HCT116 (cell line): ENCODE measurements at regions not wholly inside any gene's neighbourhood (a gene's known extent, or its start where the extent isn't known, plus 50 kb on each side); places are given as distances from the start of the nearest gene placed in this dataset.

Experiments used
- ATAC-seq: fragments of 200-7000 bp; cut with Tn5 transposase; 2 replicates; pipeline ENCODE4 v1.9.1; 2020; ENCODE audit warnings: mild to moderate bottlenecking, moderate library complexity
- BruUV-seq: library from RNA; stranded (reverse); fragments of 400-500 nt; replicated peaks from 2 replicates; lab custom pipeline; 2021; lab: Mats Ljungman, UMichigan
- CTCF ChIA-PET: fragments of 300-600 bp; sonication (Branson Sonifier 250); formaldehyde crosslinking; loops from one replicate; lab custom pipeline; 2021; ENCODE audit warnings: antibody characterized with exemption; lab: Charles Lee
- POLR2A ChIA-PET: fragments of 300-600, 350-600 bp; sonication (Branson Sonifier 250); formaldehyde crosslinking; loops from one replicate; lab custom pipeline; 2021; ENCODE audit warnings: antibody characterized with exemption; lab: Charles Lee
- RAD21 ChIA-PET, 2 experiments: fragments of 300-600 bp; sonication (Branson Sonifier 250); formaldehyde crosslinking; loops; one replicate each; lab custom pipeline; 2023; ENCODE audit warnings: low total read pairs in 2 of 2; ENCODE audit not compliant: uncharacterized antibody in 2 of 2, unreplicated experiment in 2 of 2, low non-redundant PET in 1 of 2; lab: Charles Lee
- DNase-seq: peaks from one replicate; pipeline ENCODE4 v3.0.0-alpha.2; 2010; ENCODE audit warnings: low read depth, low spot score
- H2AFZ ChIP-seq: fragments of 200-600 bp; shearing (Covaris generic), sonication (generic); 2 replicates; pipeline ENCODE4 v1.6.1; 2017; ENCODE audit warnings: low read depth, mixed run types, mixed read lengths, antibody characterized with exemption, low read length; ENCODE audit not compliant: poor library complexity, severe bottlenecking
- H3K27ac ChIP-seq: 2 replicates; pipeline ENCODE4 v1.5.1; 2012; ENCODE audit warnings: low read depth, low read length
- H3K27me3 ChIP-seq: fragments of 200-600 bp; sonication (generic); 2 replicates; pipeline ENCODE4 v1.6.1; 2016; ENCODE audit warnings: mixed run types, low read length, mixed read lengths; ENCODE audit not compliant: insufficient read depth
- H3K36me3 ChIP-seq, 2 experiments: fragments of 200-500 bp in 1 of 2; fragments of 200-600 bp in 1 of 2; sonication (Bioruptor generic) in 1 of 2; sonication (generic) in 1 of 2; 2 replicates each; pipeline versions ENCODE4 v1.5.1 to v1.6.1; 2014 to 2016; ENCODE audit warnings: low read length in 2 of 2, inconsistent platforms in 1 of 2, mixed read lengths in 1 of 2, mixed run types in 1 of 2; ENCODE audit not compliant: insufficient read depth in 2 of 2, control insufficient read depth in 1 of 2
- H3K4me1 ChIP-seq, 2 experiments: fragments of 200-600 bp in 1 of 2; sonication (generic) in 1 of 2; 2 replicates each; pipeline versions ENCODE4 v1.5.1 to v1.6.1; 2012 to 2017; ENCODE audit warnings: low read length in 2 of 2, inconsistent platforms in 1 of 2, mild to moderate bottlenecking in 1 of 2, mixed read lengths in 1 of 2, mixed run types in 1 of 2, moderate library complexity in 1 of 2; ENCODE audit not compliant: insufficient read depth in 2 of 2, control insufficient read depth in 1 of 2
- H3K4me2 ChIP-seq: fragments of 200-600 bp; sonication (generic); 2 replicates; pipeline ENCODE4 v1.6.1; 2017; ENCODE audit warnings: mixed run types, low read length, mixed read lengths
- H3K4me3 ChIP-seq, 2 experiments: fragments of 200-600 bp in 1 of 2; sonication (generic) in 1 of 2; replicated peaks in 1 of 2; 2 replicates each; pipeline ENCODE4 v1.5.1; 2011 to 2016; ENCODE audit warnings: low read length in 2 of 2, control low read depth in 1 of 2, low read depth in 1 of 2, mild to moderate bottlenecking in 1 of 2, mixed read lengths in 1 of 2, mixed run types in 1 of 2
- H3K79me2 ChIP-seq: fragments of 200-600 bp; sonication (generic); 2 replicates; pipeline ENCODE4 v1.6.1; 2017; ENCODE audit warnings: mild to moderate bottlenecking, mixed run types, low read length, moderate library complexity, mixed read lengths; ENCODE audit not compliant: insufficient read depth
- H3K9ac ChIP-seq: fragments of 200-600 bp; sonication (generic); 2 replicates; pipeline ENCODE4 v1.6.1; 2016; ENCODE audit warnings: low read length, mixed read lengths
- H3K9me2 ChIP-seq: fragments of 200-600 bp; sonication (generic), shearing (Covaris generic); 2 replicates; pipeline ENCODE4 v1.6.1; 2017; ENCODE audit warnings: mixed run types, mild to moderate bottlenecking, moderate library complexity; ENCODE audit not compliant: insufficient read depth
- H3K9me3 ChIP-seq, 2 experiments: fragments of 200-500 bp in 1 of 2; fragments of 200-600 bp in 1 of 2; sonication (Bioruptor generic) in 1 of 2; sonication (generic) in 1 of 2; 2 replicates each; pipeline ENCODE4 v1.6.1; 2014 to 2017; ENCODE audit warnings: low read length in 2 of 2, mixed read lengths in 2 of 2, inconsistent platforms in 1 of 2, low read depth in 1 of 2, mild to moderate bottlenecking in 1 of 2, mixed run types in 1 of 2, moderate library complexity in 1 of 2; ENCODE audit not compliant: control insufficient read depth in 1 of 2, insufficient read depth in 1 of 2
- H4K20me1 ChIP-seq: fragments of 200-600 bp; sonication (generic), shearing (Covaris generic); 2 replicates; pipeline ENCODE4 v1.6.1; 2017; ENCODE audit warnings: mixed run types, mild to moderate bottlenecking, moderate library complexity; ENCODE audit not compliant: insufficient read depth
- CBX3 ChIP-seq: IDR thresholded peaks from 2 replicates; pipeline ENCODE4 v1.6.1; 2012; ENCODE audit warnings: low read depth
- CEBPB ChIP-seq: IDR thresholded peaks from 2 replicates; pipeline ENCODE4 v1.6.1; 2012; ENCODE audit warnings: low read depth
- EGR1 ChIP-seq: IDR thresholded peaks from 2 replicates; pipeline ENCODE4 v1.6.1; 2012; ENCODE audit warnings: low read depth
- EZH2 ChIP-seq: fragments of 200-600 bp; sonication (generic); IDR thresholded peaks from 2 replicates; pipeline ENCODE4 v1.6.1; 2017; ENCODE audit warnings: antibody characterized with exemption, mixed run types
- EZH2phosphoT487 ChIP-seq: fragments of 200-600 bp; IDR thresholded peaks from 2 replicates; pipeline ENCODE4 v1.6.1; 2018; ENCODE audit warnings: antibody characterized with exemption, borderline replicate concordance
- FOSL1 ChIP-seq: IDR thresholded peaks from 2 replicates; pipeline ENCODE4 v1.6.1; 2012; ENCODE audit warnings: low read depth
- MAX ChIP-seq: IDR thresholded peaks from 2 replicates; pipeline ENCODE4 v1.6.1; 2012
- POLR2A ChIP-seq: IDR thresholded peaks from 2 replicates; pipeline ENCODE4 v1.7.0; 2011; ENCODE audit warnings: borderline replicate concordance; ENCODE audit not compliant: insufficient read depth, insufficient read length; ENCODE audit errors: extremely low read depth
- POLR2AphosphoS5 ChIP-seq: IDR thresholded peaks from 2 replicates; pipeline ENCODE4 v1.6.1; 2011; ENCODE audit warnings: mild to moderate bottlenecking, low read depth, low read length, moderate library complexity
- RAD21 ChIP-seq: IDR thresholded peaks from 2 replicates; pipeline ENCODE4 v1.6.1; 2012; ENCODE audit warnings: low read depth, mild to moderate bottlenecking
- SP1 ChIP-seq: IDR thresholded peaks from 2 replicates; pipeline ENCODE4 v1.6.1; 2012; ENCODE audit warnings: low read depth
- SRF ChIP-seq: IDR thresholded peaks from 2 replicates; pipeline ENCODE4 v1.6.1; 2012; ENCODE audit warnings: low read depth
- TCF7L2 ChIP-seq: IDR thresholded peaks from 2 replicates; pipeline ENCODE4 v1.7.0; 2011; ENCODE audit warnings: borderline replicate concordance, inconsistent platforms; ENCODE audit not compliant: insufficient read depth, insufficient read length; ENCODE audit errors: extremely low read depth
- YY1 ChIP-seq: IDR thresholded peaks from 2 replicates; pipeline ENCODE4 v1.6.1; 2011; ENCODE audit warnings: low read length, low read depth, moderate library complexity, mild to moderate bottlenecking; ENCODE audit not compliant: insufficient replicate concordance; ENCODE audit errors: extremely low read depth
- ZBTB33 ChIP-seq: IDR thresholded peaks from 2 replicates; pipeline ENCODE4 v1.6.1; 2011; ENCODE audit warnings: mild to moderate bottlenecking, low read length, moderate library complexity; ENCODE audit not compliant: insufficient replicate concordance; ENCODE audit errors: extremely low read depth
- ZNF274 ChIP-seq: fragments of 200-500 bp; sonication (Bioruptor generic); IDR thresholded peaks from 2 replicates; pipeline ENCODE4 v1.6.1; 2014; ENCODE audit warnings: mild to moderate bottlenecking, low read depth, low read length, inconsistent platforms
- intact Hi-C: fragments of 100-400 bp; cut with micrococcal nuclease; formaldehyde crosslinking; loops from 2 replicates; pipeline ENCODE4 v1.10.0; 2022

- Histone ChIP-seq H3K9me2 (no peaks in the 10 kb centered on the region), H3K79me2 (no peaks in the 10 kb centered on the region), H4K20me1 (no peaks in the 10 kb centered on the region), H3K27me3 (peaks cover 15% of the 10 kb centered on the region), H3K4me2 (no peak overlapping the region), H3K9me3 (no peaks in the 10 kb centered on the region), H3K4me3 (no peak overlapping the region), H3K9ac (no peak overlapping the region), H3K4me1 (no peaks in the 10 kb centered on the region), H3K27ac (no peak overlapping the region), H2AFZ (no peak overlapping the region), H3K36me3 (no peaks in the 10 kb centered on the region)
- intact Hi-C loops = no loop called here
- no peak for ATAC-seq
- CTCF ChIA-PET = no interaction called here
- BruUV-seq = no TSS peak
- POLR2A ChIA-PET = no interaction called here
- RAD21 ChIA-PET = no interaction called here
- TF ChIP-seq POLR2AphosphoS5 = no peak
- no peak for TF ChIP-seq POLR2A
- TF ChIP-seq YY1 = no peak
- TF ChIP-seq SRF = no peak
- no peak for TF ChIP-seq SP1
- no peak for DNase-seq
These were observed 86.5 kb upstream of the HDAC4 start for GRCh38 chr2:239487272-239487671.

- Histone ChIP-seq H3K4me2 (no peak overlapping the region), H3K27ac (no peak overlapping the region), H3K79me2 (no peaks in the 10 kb centered on the region), H3K27me3 (peaks cover 15% of the 10 kb centered on the region), H3K4me3 (no peak overlapping the region), H3K4me1 (no peaks in the 10 kb centered on the region), H3K9me3 (no peaks in the 10 kb centered on the region), H3K9ac (no peak overlapping the region), H4K20me1 (no peaks in the 10 kb centered on the region), H2AFZ (no peak overlapping the region), H3K9me2 (no peaks in the 10 kb centered on the region), H3K36me3 (no peaks in the 10 kb centered on the region)
- ChIA-PET CTCF (no interaction called here), POLR2A (no interaction called here), RAD21 (no interaction called here)
- DNase-seq (no peak), ATAC-seq (no peak)
- TF ChIP-seq CEBPB (no peak), ZBTB33 (no peak), POLR2AphosphoS5 (no peak), CBX3 (no peak), YY1 (no peak), EZH2phosphoT487 (no peak), EGR1 (no peak), POLR2A (no peak), MAX (no peak), SP1 (no peak), ZNF274 (no peak), FOSL1 (no peak), TCF7L2 (no peak), EZH2 (no peak), RAD21 (no peak)
- no TSS peak for BruUV-seq
- intact Hi-C loops = no loop called here
These were observed 84.8 kb upstream of the HDAC4 start for GRCh38 chr2:239485622-239486021.
